Vagina (tissue), 2 donors: ENCODE measurements at regions not wholly inside any gene's neighbourhood (a gene's known extent, or its start where the extent isn't known, plus 50 kb on each side); places are given as distances from the start of the nearest gene placed in this dataset.

ENCODE experiments used
- CTCF ChIP-seq, 3 experiments: fragments of 450-650 bp in 2 of 3; fragments of 200-600 bp in 1 of 3; sonication (generic) in 1 of 3; IDR thresholded peaks; one replicate each; pipeline ENCODE4 v1.5.1; 2017 to 2019; ENCODE audit warnings: antibody characterized with exemption in 3 of 3, mild to moderate bottlenecking in 2 of 3, moderate library complexity in 2 of 3
- POLR2A ChIP-seq, 2 donors: fragments of 450-650 bp; IDR thresholded peaks; one replicate each; pipeline ENCODE4 v1.6.1; 2017; ENCODE audit warnings: antibody characterized with exemption in 2 of 2, mild to moderate bottlenecking in 2 of 2, moderate library complexity in 2 of 2

- TF ChIP-seq CTCF (IDR thresholded peaks at IDR 0.05): no peak
- no peak for TF ChIP-seq POLR2A (IDR thresholded peaks at IDR 0.05)
These were observed 221.3 kb upstream of the CRIM1 start for GRCh38 chr2:36134281-36134680.
